Fibroblast of mammary gland (primary cell): ENCODE measurements at regions not wholly inside any gene's neighbourhood (a gene's known extent, or its start where the extent isn't known, plus 50 kb on each side); places are given as distances from the start of the nearest gene placed in this dataset.

Experiments used
- DNase-seq: peaks from one replicate; pipeline ENCODE4 v3.0.0-alpha.2; 2010; ENCODE audit warnings: low read depth
- H3K4me3 ChIP-seq: 2 replicates; pipeline ENCODE4 v1.5.1; 2011; ENCODE audit warnings: low read depth, mild to moderate bottlenecking, low read length, moderate library complexity; ENCODE audit not compliant: control insufficient read depth
- TF ChIP-seq, protein P1 (sequence below): conservative IDR thresholded peaks from 2 replicates; pipeline ENCODE4 v1.5.1; 2011; ENCODE audit warnings: low read depth, low read length, inconsistent platforms; ENCODE audit not compliant: control insufficient read depth, insufficient read depth

- peak; percentile 37 for DNase-seq
- TF ChIP-seq, protein P1, sequence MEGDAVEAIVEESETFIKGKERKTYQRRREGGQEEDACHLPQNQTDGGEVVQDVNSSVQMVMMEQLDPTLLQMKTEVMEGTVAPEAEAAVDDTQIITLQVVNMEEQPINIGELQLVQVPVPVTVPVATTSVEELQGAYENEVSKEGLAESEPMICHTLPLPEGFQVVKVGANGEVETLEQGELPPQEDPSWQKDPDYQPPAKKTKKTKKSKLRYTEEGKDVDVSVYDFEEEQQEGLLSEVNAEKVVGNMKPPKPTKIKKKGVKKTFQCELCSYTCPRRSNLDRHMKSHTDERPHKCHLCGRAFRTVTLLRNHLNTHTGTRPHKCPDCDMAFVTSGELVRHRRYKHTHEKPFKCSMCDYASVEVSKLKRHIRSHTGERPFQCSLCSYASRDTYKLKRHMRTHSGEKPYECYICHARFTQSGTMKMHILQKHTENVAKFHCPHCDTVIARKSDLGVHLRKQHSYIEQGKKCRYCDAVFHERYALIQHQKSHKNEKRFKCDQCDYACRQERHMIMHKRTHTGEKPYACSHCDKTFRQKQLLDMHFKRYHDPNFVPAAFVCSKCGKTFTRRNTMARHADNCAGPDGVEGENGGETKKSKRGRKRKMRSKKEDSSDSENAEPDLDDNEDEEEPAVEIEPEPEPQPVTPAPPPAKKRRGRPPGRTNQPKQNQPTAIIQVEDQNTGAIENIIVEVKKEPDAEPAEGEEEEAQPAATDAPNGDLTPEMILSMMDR = no peak
- no peak overlapping the region for H3K4me3 ChIP-seq
Observed at GRCh38 chr1:22365331-22366295, 86.0 kb upstream of the ZBTB40 start.

GRCh38 chr1:22366346-22366745 lies 85.3 kb upstream of the ZBTB40 start:
- no peak overlapping the region for H3K4me3 ChIP-seq
- TF ChIP-seq, protein P1 = no peak
- no peak for DNase-seq

GRCh38 chr1:22368125-22368524 lies 83.5 kb upstream of the ZBTB40 start:
- DNase-seq = no peak
- H3K4me3 ChIP-seq = no peak overlapping the region
- TF ChIP-seq, protein P1 = no peak

DNA sequence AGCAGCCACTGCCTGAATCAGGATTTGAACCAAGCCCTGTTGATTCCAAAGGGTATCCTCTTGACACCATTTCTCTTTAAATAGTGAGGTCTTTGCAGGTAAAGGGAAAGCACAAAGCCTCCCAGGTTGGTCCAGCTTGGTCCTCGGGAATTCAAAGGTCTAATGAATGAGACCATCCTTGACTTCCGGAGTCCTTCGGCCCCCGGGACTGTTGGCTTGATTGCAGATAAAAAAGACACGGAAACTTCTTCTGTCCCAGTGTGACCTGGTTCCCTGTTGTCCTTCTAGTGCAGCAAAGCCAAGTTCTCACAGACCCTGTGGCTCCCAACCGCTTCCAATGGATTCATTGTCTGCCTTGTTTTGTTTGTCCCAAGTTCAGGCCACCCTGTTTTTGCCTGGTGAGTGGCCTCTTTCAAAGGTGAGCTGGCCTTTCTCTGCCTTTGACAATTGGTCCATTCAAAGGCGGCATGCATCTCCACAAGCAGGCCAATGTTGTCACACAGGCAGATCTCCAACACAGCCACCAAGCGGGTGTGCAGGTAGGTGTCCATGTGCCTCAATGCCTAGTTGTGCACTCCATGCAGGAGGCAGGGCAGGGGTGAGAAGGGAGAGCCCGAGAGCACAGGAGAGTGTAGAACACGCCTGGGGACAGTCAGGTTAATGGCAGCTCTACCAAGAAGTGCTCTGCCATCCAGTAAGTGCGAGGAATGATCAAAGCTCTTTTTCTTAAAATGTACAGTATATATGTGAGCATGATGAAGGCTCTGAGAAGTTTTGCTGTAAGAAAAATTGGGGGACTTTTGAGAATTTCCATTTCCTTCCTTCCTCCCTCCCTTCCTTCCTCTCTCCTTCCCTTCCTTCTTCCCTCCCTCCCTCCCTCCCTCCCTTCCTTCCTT lies 82.1 kb upstream of the ZBTB40 start:
- no peak overlapping the region for H3K4me3 ChIP-seq
- TF ChIP-seq, protein P1 = no peak
- no peak for DNase-seq

- DNase-seq = no peak
- no peak overlapping the region for H3K4me3 ChIP-seq
- TF ChIP-seq, protein P1 = no peak
Observed at GRCh38 chr1:22370190-22370498, 81.5 kb upstream of the ZBTB40 start.

DNA sequence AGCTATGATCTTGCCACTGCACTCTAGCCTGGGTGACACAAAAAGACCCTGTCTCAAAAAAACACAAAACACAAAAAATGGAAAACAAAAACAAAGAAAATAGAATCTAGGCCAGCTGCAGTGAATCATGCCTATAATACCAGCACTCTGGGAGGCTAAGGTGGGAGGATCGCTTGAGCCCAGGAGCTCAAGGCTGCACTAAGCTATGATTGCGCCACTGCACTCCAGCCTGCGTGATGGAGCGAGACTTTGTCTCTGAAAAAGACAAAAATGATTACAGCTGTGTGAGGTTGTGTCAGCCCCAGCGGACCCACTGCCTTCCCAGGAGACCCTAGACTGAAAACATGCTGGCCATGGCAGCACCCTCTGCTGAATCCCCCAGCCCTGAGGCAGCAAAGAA lies 80.2 kb upstream of the ZBTB40 start:
- no peak for DNase-seq
- TF ChIP-seq, protein P1 = no peak
- no peak overlapping the region for H3K4me3 ChIP-seq
